Gastroesophageal sphincter (tissue), 3 donors: ENCODE measurements at regions not wholly inside any gene's neighbourhood (a gene's known extent, or its start where the extent isn't known, plus 50 kb on each side); places are given as distances from the start of the nearest gene placed in this dataset.

Experiments
- CTCF ChIP-seq, 4 experiments: fragments of 200-600 bp in 2 of 4; fragments of 450-650 bp in 2 of 4; sonication (generic) in 1 of 4; IDR thresholded peaks; one replicate each; pipeline ENCODE4 v1.5.1; 2017 to 2019; ENCODE audit warnings: antibody characterized with exemption in 4 of 4, mild to moderate bottlenecking in 2 of 4, moderate library complexity in 2 of 4
- POLR2A ChIP-seq, 2 donors: fragments of 450-650 bp; IDR thresholded peaks; one replicate each; pipeline ENCODE4 v1.6.1; 2017; ENCODE audit warnings: antibody characterized with exemption in 2 of 2, mild to moderate bottlenecking in 2 of 2, moderate library complexity in 1 of 2
- POLR2AphosphoS5 ChIP-seq: sonication (generic); formaldehyde crosslinking; IDR thresholded peaks from one replicate; pipeline ENCODE4 v1.6.1; 2017; ENCODE audit warnings: antibody characterized with exemption

GRCh38 chr4:163915896-163916295 lies 421.4 kb downstream of the TMA16 start:
- TF ChIP-seq CTCF (IDR thresholded peaks at IDR 0.05) (no peak), POLR2A (IDR thresholded peaks at IDR 0.05) (no peak), POLR2AphosphoS5 (no peak)
